ENCODE measurements at regions not wholly inside any gene's neighbourhood (a gene's known extent, or its start where the extent isn't known, plus 50 kb on each side); places are given as distances from the start of the nearest gene placed in this dataset.

- H3K4me1 ChIP-seq (ENCODE audit: control insufficient read depth, extremely low read depth, insufficient read depth, low read length): no peaks in the 10 kb centered on the region
- H2AFZ ChIP-seq (ENCODE audit: low read length): no peak overlapping the region
- no peak for TF ChIP-seq EZH2 (IDR thresholded peaks at IDR 0.05; ENCODE audit: low read length, missing control alignments)
- no peak for TF ChIP-seq CTCF (conservative IDR thresholded peaks at IDR 0.05 in 1 of 2, IDR thresholded peaks at IDR 0.05 in 1 of 2; ENCODE audit: low read depth in 1 of 2, low read length in 2 of 2)
- H3K79me2 ChIP-seq (ENCODE audit: control insufficient read depth, insufficient read depth, low read length): no peaks in the 10 kb centered on the region
- no peak overlapping the region for H3K27ac ChIP-seq (ENCODE audit: insufficient read depth, low read length)
- no peak overlapping the region for H3K4me2 ChIP-seq (ENCODE audit: extremely low read depth, insufficient read depth, low read length)
- no peak overlapping the region for H3K4me3 ChIP-seq (replicated peaks in 1 of 4; ENCODE audit: control extremely low read depth in 1 of 4, insufficient read depth in 1 of 4, low read depth in 3 of 4, low read length in 4 of 4)
- no peaks in the 10 kb centered on the region for H3K27me3 ChIP-seq (ENCODE audit: control insufficient read depth, insufficient read depth, low read length)
- H3K9me3 ChIP-seq (ENCODE audit: control insufficient read depth, insufficient read depth, low read depth, low read length): no peaks in the 10 kb centered on the region
- H4K20me1 ChIP-seq (ENCODE audit: control insufficient read depth, extremely low read depth, insufficient read depth, low read length): no peaks in the 10 kb centered on the region
- H3K36me3 ChIP-seq (ENCODE audit: control insufficient read depth, insufficient read depth, low read length): no peaks in the 10 kb centered on the region
- DNase-seq (ENCODE audit: low read depth in 2 of 2): no peak
- no peak overlapping the region for H3K9ac ChIP-seq (ENCODE audit: insufficient read depth, low read length)
Measured at GRCh38 chr1:214124281-214124805, 136.6 kb downstream of the PROX1 start.

DNA sequence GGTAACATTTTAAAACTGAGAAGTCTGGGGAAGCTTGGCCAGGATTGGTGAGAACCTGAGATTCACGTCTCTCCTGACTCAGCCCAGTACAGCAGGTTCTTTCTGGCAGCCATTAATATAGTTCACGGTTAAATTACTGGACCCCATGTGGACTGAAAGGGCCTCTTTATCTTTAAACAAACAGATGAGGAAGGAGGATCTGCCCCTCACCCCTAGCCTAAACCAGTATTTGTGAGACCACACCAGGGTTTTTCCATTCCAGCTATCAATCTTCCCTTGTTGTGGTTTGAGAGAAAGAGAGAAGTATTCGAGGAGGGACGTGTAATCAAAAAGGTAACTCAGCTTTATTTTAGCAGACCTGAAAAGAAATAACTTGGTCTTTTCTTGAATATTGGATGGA lies 137.1 kb downstream of the PROX1 start:
- H3K79me2 ChIP-seq (ENCODE audit: control insufficient read depth, insufficient read depth, low read length): no peaks in the 10 kb centered on the region
- no peak overlapping the region for H3K27ac ChIP-seq (ENCODE audit: insufficient read depth, low read length)
- H3K27me3 ChIP-seq (ENCODE audit: control insufficient read depth, insufficient read depth, low read length): no peaks in the 10 kb centered on the region

DNA sequence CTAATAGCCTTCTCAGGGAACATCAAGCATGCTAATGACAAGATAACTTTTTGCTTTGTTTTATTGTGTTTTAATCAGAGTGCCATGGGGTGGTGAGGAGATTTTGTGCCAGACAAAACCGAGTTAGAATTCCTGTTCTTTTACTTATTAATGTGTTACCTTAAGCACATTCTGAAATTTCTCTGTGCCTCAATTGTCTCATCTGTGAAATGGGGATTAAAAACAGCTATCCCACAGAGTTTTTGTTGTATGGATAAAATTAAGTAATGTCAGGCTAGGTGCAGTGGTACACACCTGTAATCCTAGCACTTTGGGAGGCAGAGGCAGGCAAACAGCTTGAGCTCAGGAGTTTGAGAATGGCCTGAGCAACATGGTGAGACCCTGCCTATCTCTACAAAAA lies 138.0 kb downstream of the PROX1 start:
- Histone ChIP-seq H3K27me3 (ENCODE audit: control insufficient read depth, insufficient read depth, low read length) (no peaks in the 10 kb centered on the region), H2AFZ (ENCODE audit: low read length) (no peak overlapping the region), H3K4me2 (ENCODE audit: extremely low read depth, insufficient read depth, low read length) (no peak overlapping the region), H4K20me1 (ENCODE audit: control insufficient read depth, extremely low read depth, insufficient read depth, low read length) (no peaks in the 10 kb centered on the region), H3K9ac (ENCODE audit: insufficient read depth, low read length) (no peak overlapping the region), H3K9me3 (ENCODE audit: control insufficient read depth, insufficient read depth, low read depth, low read length) (no peaks in the 10 kb centered on the region), H3K79me2 (ENCODE audit: control insufficient read depth, insufficient read depth, low read length) (no peaks in the 10 kb centered on the region), H3K36me3 (ENCODE audit: control insufficient read depth, insufficient read depth, low read length) (no peaks in the 10 kb centered on the region), H3K4me3 (replicated peaks in 1 of 4; ENCODE audit: control extremely low read depth in 1 of 4, insufficient read depth in 1 of 4, low read depth in 3 of 4, low read length in 4 of 4) (no peak overlapping the region), H3K4me1 (ENCODE audit: control insufficient read depth, extremely low read depth, insufficient read depth, low read length) (no peaks in the 10 kb centered on the region), H3K27ac (ENCODE audit: insufficient read depth, low read length) (no peak overlapping the region)
- TF ChIP-seq CTCF (conservative IDR thresholded peaks at IDR 0.05 in 1 of 2, IDR thresholded peaks at IDR 0.05 in 1 of 2; ENCODE audit: low read depth in 1 of 2, low read length in 2 of 2) (no peak), EZH2 (IDR thresholded peaks at IDR 0.05; ENCODE audit: low read length, missing control alignments) (no peak)
- DNase-seq (ENCODE audit: low read depth in 2 of 2): no peak

More for the DNA sequence above, 137.1 kb downstream of the PROX1 start:
- no peaks in the 10 kb centered on the region for H3K4me1 ChIP-seq (ENCODE audit: control insufficient read depth, extremely low read depth, insufficient read depth, low read length)
- no peaks in the 10 kb centered on the region for H3K9me3 ChIP-seq (ENCODE audit: control insufficient read depth, insufficient read depth, low read depth, low read length)
- H3K36me3 ChIP-seq (ENCODE audit: control insufficient read depth, insufficient read depth, low read length): no peaks in the 10 kb centered on the region
- no peak overlapping the region for H3K4me2 ChIP-seq (ENCODE audit: extremely low read depth, insufficient read depth, low read length)
- H3K4me3 ChIP-seq (replicated peaks in 1 of 4; ENCODE audit: control extremely low read depth in 1 of 4, insufficient read depth in 1 of 4, low read depth in 3 of 4, low read length in 4 of 4): no peak overlapping the region
- H3K9ac ChIP-seq (ENCODE audit: insufficient read depth, low read length): no peak overlapping the region
- H2AFZ ChIP-seq (ENCODE audit: low read length): no peak overlapping the region
- TF ChIP-seq EZH2 (IDR thresholded peaks at IDR 0.05; ENCODE audit: low read length, missing control alignments): no peak
- TF ChIP-seq CTCF (conservative IDR thresholded peaks at IDR 0.05 in 1 of 2, IDR thresholded peaks at IDR 0.05 in 1 of 2; ENCODE audit: low read depth in 1 of 2, low read length in 2 of 2): no peak
- peak in 1 of 2 donors; percentile 9 for DNase-seq (ENCODE audit: low read depth in 2 of 2)
- H4K20me1 ChIP-seq (ENCODE audit: control insufficient read depth, extremely low read depth, insufficient read depth, low read length): no peaks in the 10 kb centered on the region
